Large intestine (tissue), 3 donors: ENCODE measurements at regions not wholly inside any gene's neighbourhood (a gene's known extent, or its start where the extent isn't known, plus 50 kb on each side); places are given as distances from the start of the nearest gene placed in this dataset.

Experiments used
- DNase-seq, 2 donors: peaks; one replicate each; pipeline versions ENCODE4 v3.0.0 to v3.0.0-alpha.2; 2013
- H3K27ac ChIP-seq: one replicate; pipeline ENCODE4 v1.5.1; 2013; ENCODE audit warnings: low read length
- H3K27me3 ChIP-seq: 2 replicates; pipeline ENCODE4 v1.6.1; 2013; ENCODE audit warnings: low read length; ENCODE audit not compliant: control insufficient read depth, insufficient read depth
- H3K36me3 ChIP-seq: 2 replicates; pipeline ENCODE4 v1.6.1; 2013; ENCODE audit warnings: low read length; ENCODE audit not compliant: control insufficient read depth, insufficient read depth
- H3K4me1 ChIP-seq: one replicate; pipeline ENCODE4 v1.6.1; 2013; ENCODE audit warnings: low read length; ENCODE audit not compliant: control insufficient read depth, insufficient read depth
- H3K4me3 ChIP-seq: one replicate; pipeline ENCODE4 v1.5.1; 2013; ENCODE audit warnings: low read length
- H3K9me3 ChIP-seq: one replicate; pipeline ENCODE4 v1.6.1; 2013; ENCODE audit warnings: mild to moderate bottlenecking, low read depth, low read length, moderate library complexity; ENCODE audit not compliant: control insufficient read depth
- WGBS: methylation state at CpG from one replicate; pipeline ENCODE4 v1.1.5; 2013; ENCODE audit warnings: low lambda C conversion rate; ENCODE audit not compliant: insufficient coverage; 5-methylcytosine and 5-hydroxymethylcytosine counted together

DNA sequence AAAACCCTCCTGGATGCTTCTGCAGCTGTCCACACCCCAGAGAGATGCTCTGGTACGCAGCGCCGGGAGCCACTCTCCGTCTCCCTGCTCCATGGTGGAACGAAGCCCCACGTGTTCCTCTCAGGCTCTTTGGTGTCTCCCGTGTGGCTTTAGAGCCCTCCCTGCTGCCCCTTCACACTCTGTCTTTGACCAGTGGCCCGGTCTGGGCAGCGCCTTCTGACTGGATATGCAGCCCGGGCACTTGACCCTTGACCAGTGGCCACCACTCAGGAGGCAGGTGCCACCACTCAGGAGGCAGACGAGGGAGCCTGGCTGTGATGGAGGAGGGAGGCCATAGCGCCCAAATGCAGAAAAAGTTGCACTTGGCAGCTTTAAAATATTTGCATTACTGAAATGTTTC is 214.5 kb upstream of the SALL3 start:
- Histone ChIP-seq H3K4me3 (no peak overlapping the region), H3K36me3 (no peaks in the 10 kb centered on the region), H3K27ac (no peak overlapping the region), H3K9me3 (no peaks in the 10 kb centered on the region), H3K4me1 (peaks cover 10% of the 10 kb centered on the region), H3K27me3 (no peaks in the 10 kb centered on the region)
- WGBS: no CpG with 5 or more reads among the region's 12 CpGs
- no peak for DNase-seq

DNA sequence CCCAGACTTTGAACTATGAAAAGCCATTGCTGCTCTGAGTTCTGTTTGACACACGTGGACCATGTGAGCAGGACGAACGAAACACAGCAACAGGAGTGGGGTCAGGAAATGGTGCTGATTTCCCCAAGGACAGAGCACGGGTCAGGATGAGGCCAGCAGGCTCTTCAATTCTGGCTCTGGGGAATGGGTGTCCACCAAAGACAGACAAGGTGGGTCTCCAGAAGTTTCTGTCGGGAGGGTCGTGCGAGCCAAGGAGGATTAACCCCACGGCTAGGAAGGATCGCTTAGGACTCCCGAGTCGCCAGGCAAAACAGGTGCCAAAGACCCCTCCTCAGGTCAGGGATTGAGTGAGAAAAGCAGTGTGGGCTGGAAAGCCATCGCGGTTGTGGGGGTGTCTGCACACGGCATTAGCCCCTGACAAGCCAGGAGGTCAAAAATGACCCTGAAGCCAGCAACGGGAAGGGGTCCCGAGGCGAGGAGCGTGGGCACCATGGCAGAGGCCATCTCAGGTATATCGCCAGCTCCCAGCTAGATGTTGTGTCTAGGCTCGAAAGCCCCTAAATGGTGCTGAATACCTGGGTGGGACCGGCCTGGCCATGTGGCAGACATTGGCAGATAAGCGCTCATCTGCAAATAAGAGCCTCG is 213.9 kb upstream of the SALL3 start:
- no peak for DNase-seq
- H3K4me1 ChIP-seq: peaks cover 10% of the 10 kb centered on the region
- H3K27ac ChIP-seq: no peak overlapping the region
- 100% methylated on average over 4 of the region's 23 CpGs for WGBS
- H3K9me3 ChIP-seq: no peaks in the 10 kb centered on the region
- no peaks in the 10 kb centered on the region for H3K36me3 ChIP-seq
- no peak overlapping the region for H3K4me3 ChIP-seq
- H3K27me3 ChIP-seq: no peaks in the 10 kb centered on the region

DNA sequence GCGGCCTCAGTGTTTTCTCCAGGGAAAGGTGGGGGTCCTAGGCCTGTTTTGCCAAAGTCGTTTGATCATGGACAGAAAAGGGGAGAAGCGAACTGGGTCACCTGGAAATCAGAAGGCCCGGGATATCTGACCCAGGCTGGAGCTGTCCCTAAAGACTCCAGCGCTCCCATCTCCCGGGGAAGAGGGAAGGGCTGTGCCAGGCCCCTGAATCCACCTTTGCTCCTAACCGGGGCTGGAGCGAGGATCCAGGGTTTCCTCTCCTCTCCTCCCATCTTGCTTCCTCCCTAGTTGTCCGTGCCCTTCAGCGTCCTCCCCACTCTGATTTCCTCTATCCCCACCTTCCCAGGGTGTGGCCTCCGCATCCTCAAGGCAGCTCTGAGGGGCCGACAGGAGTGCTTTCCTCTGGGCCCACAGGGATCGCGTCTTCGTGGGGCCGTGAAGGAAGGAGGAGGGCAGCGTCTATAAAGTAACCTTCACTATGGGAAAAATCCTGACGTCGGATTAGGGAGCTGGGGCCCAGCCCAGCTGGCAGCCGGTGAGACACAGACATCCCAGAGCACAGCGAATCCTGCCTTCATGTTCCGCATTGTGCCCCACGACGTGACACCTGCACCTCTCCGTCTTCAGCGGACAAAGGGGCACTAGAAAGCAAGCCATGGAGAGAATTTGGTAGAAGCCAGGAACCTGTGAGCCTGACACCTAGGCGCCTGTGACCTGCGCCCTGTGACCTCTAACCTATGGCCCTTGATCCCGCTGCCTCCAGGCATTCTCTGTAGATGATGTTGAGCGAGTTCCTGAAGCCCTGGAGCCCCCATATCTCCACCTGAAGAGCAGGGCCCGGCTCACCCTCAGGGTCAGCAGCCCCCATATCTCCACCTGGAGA is 212.7 kb upstream of the SALL3 start:
- Histone ChIP-seq H3K9me3 (no peaks in the 10 kb centered on the region), H3K4me1 (peaks cover 10% of the 10 kb centered on the region), H3K36me3 (no peaks in the 10 kb centered on the region), H3K27ac (no peak overlapping the region), H3K4me3 (no peak overlapping the region), H3K27me3 (no peaks in the 10 kb centered on the region)
- no peak for DNase-seq
- no CpG with 5 or more reads among the region's 31 CpGs for WGBS

DNA sequence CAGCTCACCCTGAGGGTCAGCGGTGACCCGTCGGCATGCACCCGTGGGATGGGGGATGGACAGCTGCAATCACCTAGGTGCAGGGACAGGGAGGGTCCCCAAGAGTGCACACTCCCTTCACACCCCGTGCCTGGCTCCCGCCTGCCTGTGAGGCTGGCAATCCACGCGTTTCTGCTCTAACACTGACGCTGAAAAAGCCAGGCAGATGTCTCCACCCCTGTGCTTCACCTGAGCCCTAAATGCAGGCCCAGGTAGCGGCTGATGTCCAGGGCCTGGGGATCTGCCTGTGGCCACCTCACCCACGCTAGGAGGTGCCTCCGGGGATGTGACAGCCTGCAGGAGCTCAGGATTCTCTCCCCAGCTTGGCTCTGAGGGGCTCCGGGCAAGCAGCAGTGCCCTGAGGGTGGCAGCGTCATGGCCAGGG is 212.0 kb upstream of the SALL3 start:
- DNase-seq: no peak
- no peaks in the 10 kb centered on the region for H3K36me3 ChIP-seq
- no peaks in the 10 kb centered on the region for H3K9me3 ChIP-seq
- H3K27ac ChIP-seq: no peak overlapping the region
- H3K4me3 ChIP-seq: no peak overlapping the region
- no peaks in the 10 kb centered on the region for H3K27me3 ChIP-seq
- WGBS: no CpG with 5 or more reads among the region's 14 CpGs
- peaks cover 10% of the 10 kb centered on the region for H3K4me1 ChIP-seq

DNA sequence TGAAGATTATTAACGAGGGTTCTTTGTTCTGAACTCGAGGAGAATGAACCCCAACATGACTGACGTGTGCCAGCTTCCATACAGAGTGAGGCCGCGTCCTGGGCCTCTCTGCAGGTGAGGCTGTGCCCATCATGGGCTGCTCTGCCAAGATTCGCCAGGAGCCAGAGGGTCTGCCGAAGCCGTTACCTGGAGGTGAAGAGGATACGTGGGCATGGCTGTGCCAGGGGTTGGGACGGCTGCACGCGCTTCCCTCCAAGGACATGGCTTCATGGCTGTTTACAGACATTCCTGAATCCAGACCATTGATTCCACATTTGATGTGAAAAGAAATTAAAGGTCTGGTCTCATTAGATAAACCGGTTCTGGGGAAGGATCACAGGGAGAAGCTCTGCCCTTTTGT is 211.4 kb upstream of the SALL3 start:
- Histone ChIP-seq H3K4me1 (peaks cover 10% of the 10 kb centered on the region), H3K27ac (no peak overlapping the region), H3K27me3 (no peaks in the 10 kb centered on the region), H3K4me3 (no peak overlapping the region), H3K36me3 (no peaks in the 10 kb centered on the region), H3K9me3 (no peaks in the 10 kb centered on the region)
- WGBS: no CpG with 5 or more reads among the region's 13 CpGs
- peak in 1 of 2 donors; percentile 45 for DNase-seq

DNA sequence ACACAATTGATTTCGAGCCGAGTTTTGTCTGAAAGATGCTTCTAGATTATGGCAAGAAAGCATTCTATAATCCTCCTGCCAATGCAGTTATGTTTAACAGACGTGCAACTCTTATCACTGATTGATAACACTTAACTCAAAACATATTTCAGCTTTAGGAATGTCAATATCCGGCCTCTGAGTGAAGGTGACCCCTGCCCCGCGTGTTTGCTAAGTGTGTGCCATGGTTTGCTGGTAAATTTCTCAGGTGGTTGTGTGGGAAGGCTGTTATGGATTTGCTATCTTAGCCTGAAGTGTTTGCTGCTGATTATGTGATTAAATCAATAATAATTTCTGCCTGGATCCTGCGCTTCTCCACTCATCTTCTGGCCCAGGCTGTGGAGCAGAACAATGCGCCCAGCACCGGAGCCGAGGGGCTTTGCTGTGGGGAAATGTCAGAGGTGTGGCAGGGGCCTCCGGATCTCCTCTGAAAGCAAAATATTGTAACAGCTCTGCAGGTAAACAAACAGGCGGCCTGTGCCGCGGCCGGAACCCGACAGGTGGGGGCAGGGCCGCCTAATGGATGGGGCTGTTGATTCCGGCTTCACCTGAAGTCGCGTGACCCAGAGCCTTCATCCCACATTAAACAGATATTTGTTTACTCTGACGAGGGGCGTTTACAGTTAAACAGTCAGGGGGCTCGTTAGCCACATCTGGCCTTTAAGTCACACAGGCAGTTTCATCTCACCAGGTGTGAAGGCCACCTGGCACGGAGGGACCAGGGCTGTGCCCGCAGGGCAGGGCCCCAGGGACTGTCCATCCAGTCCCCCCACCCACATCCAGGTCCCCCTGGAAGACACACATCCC is 210.7 kb upstream of the SALL3 start:
- H3K9me3 ChIP-seq: no peaks in the 10 kb centered on the region
- no peaks in the 10 kb centered on the region for H3K27me3 ChIP-seq
- WGBS: 0% methylated on average over 2 of the region's 25 CpGs
- peak overlapping the region; percentile 11 for H3K27ac ChIP-seq
- H3K4me1 ChIP-seq: peaks cover 10% of the 10 kb centered on the region
- no peak overlapping the region for H3K4me3 ChIP-seq
- peak in 1 of 2 donors; percentile 36 for DNase-seq
- H3K36me3 ChIP-seq: no peaks in the 10 kb centered on the region

DNA sequence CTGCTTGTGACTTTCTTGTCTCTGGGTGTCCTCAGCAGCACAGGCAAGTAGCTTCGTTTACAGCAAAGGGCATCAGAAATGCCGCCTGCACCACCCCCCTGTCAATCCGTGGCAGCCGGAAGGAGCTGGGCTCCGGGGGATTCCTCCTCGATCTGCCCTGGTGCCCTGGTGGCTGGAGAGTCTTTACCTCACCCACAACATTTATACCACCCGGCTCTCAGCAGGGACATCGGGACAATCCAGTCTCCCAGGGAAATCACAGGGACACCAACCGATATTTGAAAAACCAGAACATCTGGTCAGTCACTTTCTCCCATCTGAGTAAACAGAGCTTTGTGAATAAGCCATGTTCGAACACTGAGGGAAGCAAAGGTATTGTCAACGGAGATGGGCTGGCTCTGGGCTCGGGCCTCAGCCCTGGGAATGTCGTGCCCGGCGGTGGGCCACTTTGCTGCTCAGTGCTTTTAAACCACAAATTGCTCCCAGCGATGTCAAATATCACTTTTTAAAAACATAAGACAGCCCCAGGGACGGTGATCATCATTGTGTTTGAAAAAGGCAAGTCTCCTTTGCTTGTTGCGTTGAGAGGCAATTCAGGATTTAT is 210.0 kb upstream of the SALL3 start:
- Histone ChIP-seq H3K4me1 (peaks cover 14% of the 10 kb centered on the region), H3K4me3 (no peak overlapping the region), H3K9me3 (no peaks in the 10 kb centered on the region), H3K27ac (no peak overlapping the region), H3K36me3 (no peaks in the 10 kb centered on the region), H3K27me3 (no peaks in the 10 kb centered on the region)
- WGBS: 17% methylated on average over 1 of the region's 18 CpGs
- peak in 1 of 2 donors; percentile 8 for DNase-seq

DNA sequence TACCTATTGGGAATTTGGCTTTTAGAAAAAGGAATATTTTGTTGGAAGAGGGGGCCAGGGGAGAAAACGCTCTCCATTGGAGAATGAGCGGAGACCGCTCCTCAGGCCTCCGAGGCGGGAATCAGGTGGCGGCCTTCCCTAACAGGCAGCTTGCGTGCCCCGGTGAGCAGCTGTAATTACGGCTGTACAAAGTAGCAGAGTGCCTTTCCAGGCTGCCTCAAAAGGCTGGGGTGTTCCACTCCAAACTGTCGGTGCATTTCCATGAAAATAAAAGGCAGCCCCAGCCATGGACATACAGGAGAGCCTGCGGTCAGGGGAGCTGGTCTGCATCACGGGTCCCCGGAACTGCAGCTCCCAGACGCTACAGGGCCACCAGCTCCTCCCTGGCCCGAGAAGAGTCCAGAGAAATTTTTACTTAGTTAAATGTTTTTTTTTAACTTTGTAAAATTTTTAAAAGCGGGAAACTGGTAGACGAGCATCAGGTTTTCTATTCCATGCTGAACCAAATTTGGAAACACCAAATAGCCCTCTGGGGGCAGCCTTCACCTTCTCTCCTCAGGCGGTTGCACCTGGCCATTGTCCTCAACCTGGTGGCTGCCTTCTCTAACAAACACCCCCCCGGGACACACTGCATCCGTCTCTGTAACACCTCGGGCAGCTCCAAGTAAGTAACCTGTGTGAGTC is 209.3 kb upstream of the SALL3 start:
- Histone ChIP-seq H3K4me1 (peaks cover 14% of the 10 kb centered on the region), H3K27me3 (no peaks in the 10 kb centered on the region), H3K4me3 (no peak overlapping the region), H3K36me3 (no peaks in the 10 kb centered on the region), H3K27ac (no peak overlapping the region), H3K9me3 (no peaks in the 10 kb centered on the region)
- DNase-seq: no peak
- 93% methylated on average over 3 of the region's 21 CpGs for WGBS

DNA sequence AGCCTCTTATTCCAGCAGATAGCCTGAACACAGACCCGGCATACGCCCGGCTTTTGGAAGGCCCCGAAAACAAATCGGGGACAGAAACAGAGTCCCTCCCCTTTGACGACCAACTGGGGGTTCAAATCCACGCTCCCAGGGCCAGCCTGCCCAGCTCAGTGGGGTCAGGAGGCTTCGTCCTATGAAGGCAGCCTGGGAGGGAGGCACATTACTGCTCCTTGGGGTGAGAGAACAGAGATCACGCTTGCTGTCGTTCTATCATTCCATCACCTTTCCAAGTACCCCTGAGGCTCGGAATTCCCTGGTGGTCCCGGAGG is 208.8 kb upstream of the SALL3 start:
- no peaks in the 10 kb centered on the region for H3K9me3 ChIP-seq
- no CpG with 5 or more reads among the region's 12 CpGs for WGBS

More for the DNA sequence above, 208.8 kb upstream of the SALL3 start:
- no peak overlapping the region for H3K4me3 ChIP-seq
- no peaks in the 10 kb centered on the region for H3K36me3 ChIP-seq
- no peak overlapping the region for H3K27ac ChIP-seq
- H3K27me3 ChIP-seq: no peaks in the 10 kb centered on the region
- DNase-seq: no peak
- H3K4me1 ChIP-seq: peaks cover 14% of the 10 kb centered on the region
